AG09309 (cell line): ENCODE measurements at regions not wholly inside any gene's neighbourhood (a gene's known extent, or its start where the extent isn't known, plus 50 kb on each side); places are given as distances from the start of the nearest gene placed in this dataset.

ENCODE experiments used
- DNase-seq: peaks from one replicate; pipeline ENCODE4 v3.0.0-alpha.2; 2010; ENCODE audit warnings: low read depth
- H3K4me3 ChIP-seq: 2 replicates; pipeline ENCODE4 v1.5.1; 2011; ENCODE audit warnings: mild to moderate bottlenecking, low read depth, low read length, moderate library complexity; ENCODE audit not compliant: control insufficient read depth
- TF ChIP-seq, protein P1 (sequence below): IDR thresholded peaks from 2 replicates; pipeline ENCODE4 v1.5.1; 2011; ENCODE audit warnings: mild to moderate bottlenecking, low read depth, low read length, inconsistent platforms; ENCODE audit not compliant: insufficient read depth, control insufficient read depth; ENCODE audit errors: missing control alignments

DNA sequence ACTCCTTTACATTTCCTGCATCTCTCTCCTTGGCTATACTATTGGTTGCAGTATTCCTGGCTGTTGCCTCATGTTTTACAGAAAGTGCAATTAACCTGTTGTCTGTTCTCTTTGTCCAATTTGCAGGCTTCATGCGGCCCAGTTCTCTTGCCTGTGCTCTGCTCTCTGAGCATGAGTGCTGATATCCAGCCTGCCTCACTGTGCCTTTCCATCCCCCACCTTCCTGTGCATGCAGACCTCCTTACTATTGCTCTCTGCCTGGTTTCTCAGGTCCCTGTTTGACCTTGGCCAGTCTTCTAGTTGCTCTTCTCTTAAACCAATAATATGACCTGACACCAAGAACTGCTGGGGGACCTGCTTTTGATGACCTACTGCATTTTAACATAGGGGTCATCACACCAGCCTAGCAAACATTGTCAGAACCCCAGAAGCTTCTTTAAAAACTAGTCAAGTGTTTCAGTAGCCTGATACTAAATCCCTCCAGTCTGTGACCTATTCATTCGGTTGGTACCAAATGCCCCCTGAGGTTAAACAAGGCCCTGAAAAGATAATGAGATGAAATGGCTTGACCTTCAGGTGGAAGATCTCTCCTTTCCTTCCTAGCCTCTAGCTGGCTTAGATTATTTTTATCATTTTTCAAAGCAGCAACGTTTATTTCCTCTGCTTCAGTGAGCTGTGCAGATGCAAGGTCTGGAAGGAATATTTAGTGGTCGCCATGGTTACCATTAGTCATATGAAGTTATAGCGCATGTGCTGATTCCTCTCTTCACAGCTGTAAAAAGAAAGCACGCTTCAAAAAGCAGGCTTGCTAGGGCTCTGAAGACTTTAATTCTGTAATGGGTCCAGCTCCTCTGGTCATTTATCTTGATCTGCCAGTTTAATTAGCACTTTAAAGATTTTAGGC lies 216.5 kb downstream of the PHLDA1 start:
- TF ChIP-seq, protein P1, sequence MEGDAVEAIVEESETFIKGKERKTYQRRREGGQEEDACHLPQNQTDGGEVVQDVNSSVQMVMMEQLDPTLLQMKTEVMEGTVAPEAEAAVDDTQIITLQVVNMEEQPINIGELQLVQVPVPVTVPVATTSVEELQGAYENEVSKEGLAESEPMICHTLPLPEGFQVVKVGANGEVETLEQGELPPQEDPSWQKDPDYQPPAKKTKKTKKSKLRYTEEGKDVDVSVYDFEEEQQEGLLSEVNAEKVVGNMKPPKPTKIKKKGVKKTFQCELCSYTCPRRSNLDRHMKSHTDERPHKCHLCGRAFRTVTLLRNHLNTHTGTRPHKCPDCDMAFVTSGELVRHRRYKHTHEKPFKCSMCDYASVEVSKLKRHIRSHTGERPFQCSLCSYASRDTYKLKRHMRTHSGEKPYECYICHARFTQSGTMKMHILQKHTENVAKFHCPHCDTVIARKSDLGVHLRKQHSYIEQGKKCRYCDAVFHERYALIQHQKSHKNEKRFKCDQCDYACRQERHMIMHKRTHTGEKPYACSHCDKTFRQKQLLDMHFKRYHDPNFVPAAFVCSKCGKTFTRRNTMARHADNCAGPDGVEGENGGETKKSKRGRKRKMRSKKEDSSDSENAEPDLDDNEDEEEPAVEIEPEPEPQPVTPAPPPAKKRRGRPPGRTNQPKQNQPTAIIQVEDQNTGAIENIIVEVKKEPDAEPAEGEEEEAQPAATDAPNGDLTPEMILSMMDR: no peak
- peak; percentile 93 for DNase-seq
- H3K4me3 ChIP-seq: no peak overlapping the region

DNA sequence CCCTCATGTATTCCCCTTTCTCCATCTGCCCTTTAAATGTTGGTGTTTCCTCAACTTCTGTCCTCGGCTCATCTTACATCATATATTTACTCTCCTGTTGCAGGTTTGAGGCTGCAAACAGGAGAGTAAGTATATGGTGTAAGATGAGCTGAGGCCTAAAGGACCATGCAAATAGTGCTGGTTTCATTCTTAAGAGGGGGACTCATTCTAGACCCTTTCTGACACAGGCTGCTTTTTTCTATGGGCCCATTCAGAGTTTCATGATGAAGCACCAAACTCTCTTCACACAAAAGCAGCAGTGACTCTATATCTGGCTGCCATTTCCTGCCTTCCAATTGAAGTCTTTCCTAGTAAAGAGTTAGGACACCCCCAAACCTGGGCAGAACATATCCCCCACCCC lies 218.5 kb downstream of the PHLDA1 start:
- no peak overlapping the region for H3K4me3 ChIP-seq
- no peak for DNase-seq
- TF ChIP-seq, protein P1: no peak

DNA sequence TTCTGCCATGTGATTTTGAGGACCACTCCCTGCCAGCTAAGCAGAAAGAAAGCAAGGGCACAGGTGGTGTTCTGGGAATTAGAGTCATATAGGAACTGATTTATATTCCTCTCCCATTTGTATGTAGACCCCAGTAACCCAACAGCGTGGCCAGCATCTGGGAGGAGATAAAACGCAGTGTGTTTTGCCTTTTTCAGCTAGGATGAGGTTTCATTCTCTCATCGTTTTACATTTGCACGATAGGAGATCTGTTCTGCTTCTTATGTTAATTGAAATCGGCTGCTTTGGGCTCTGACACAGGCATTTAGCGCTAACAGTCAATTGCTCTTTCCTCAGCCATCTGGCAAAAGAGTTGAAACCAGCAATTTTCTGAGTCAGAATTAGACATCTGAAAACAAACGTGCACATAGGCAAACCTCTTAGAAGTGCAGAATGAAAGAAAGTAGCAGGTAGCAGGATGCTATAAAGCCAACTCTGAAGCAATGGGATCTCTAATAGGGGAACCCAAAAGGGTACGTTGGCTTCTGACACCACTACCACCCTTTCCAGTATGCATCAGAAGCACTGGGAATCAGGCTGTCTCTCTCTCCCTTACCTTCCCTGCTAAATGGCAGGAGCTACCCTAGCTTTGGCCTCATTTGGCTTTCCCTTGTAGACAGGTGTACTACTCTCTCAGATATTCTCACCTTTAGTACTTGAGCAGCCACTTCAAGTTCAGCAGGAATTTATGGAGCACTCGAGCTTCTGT lies 219.1 kb downstream of the PHLDA1 start:
- TF ChIP-seq, protein P1: no peak
- peak overlapping the region; percentile 15; the same call in 1 of the 2 replicates for H3K4me3 ChIP-seq
- peak; percentile 74 for DNase-seq

DNA sequence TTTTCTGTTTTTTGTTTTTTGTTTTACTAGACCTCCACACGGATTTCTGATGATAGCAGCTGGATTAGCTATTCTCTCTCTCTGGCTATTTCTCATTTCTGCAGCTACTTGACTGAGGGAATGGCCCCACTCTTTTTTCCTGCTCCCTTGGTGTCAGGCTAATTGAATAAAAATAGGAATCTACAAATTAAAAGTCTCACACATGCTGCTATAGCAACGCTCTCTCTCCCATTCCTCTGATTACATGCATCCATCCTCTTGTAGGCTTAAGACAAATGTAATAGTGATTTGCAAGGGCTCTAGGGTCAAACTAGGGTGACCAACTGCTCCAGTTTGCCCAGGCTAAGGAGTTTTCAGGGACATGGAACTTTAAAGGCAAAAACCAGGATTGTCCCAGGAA lies 221.8 kb downstream of the PHLDA1 start:
- no peak for DNase-seq
- no peak overlapping the region for H3K4me3 ChIP-seq
- TF ChIP-seq, protein P1: no peak

DNA sequence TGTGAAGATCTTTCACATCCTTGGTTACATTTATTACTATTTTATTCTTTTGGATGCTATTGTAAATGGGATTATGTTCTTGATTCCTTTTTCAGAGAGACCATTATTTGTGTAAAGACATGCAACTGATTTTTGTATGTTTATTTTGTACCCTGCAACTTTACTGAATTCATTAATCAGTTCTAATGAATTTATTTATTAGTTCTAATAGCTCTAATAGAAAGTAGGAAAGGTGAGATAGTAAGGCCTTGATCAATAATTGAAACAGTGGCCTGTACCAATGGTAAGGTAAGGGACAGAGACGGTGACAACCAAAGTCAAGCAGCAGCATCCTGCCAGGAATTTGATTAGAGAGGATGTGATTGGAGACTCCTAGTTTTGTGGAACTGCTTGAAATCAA lies 224.1 kb downstream of the PHLDA1 start:
- no peak for DNase-seq
- no peak overlapping the region for H3K4me3 ChIP-seq
- TF ChIP-seq, protein P1: no peak

GRCh38 chr12:75805905-75806304 lies 225.7 kb downstream of the PHLDA1 start:
- H3K4me3 ChIP-seq: no peak overlapping the region
- TF ChIP-seq, protein P1: no peak
- DNase-seq: no peak
